NT2/D1 (cell line): ENCODE measurements at regions not wholly inside any gene's neighbourhood (a gene's known extent, or its start where the extent isn't known, plus 50 kb on each side); places are given as distances from the start of the nearest gene placed in this dataset.

Source experiments
- SUZ12 ChIP-seq: IDR thresholded peaks from 2 replicates; pipeline ENCODE4 v1.6.1; 2011; ENCODE audit not compliant: insufficient read length, insufficient read depth; ENCODE audit errors: extremely low read depth
- YY1 ChIP-seq: IDR thresholded peaks from 2 replicates; pipeline ENCODE4 v1.6.1; 2011; ENCODE audit not compliant: insufficient read length, insufficient read depth

GRCh38 chr17:13953841-13954240 lies 115.5 kb upstream of the COX10 start:
- TF ChIP-seq SUZ12 = no peak
- no peak for TF ChIP-seq YY1
